ENCODE measurements at regions not wholly inside any gene's neighbourhood (a gene's known extent, or its start where the extent isn't known, plus 50 kb on each side); places are given as distances from the start of the nearest gene placed in this dataset.
"Not testable (repeated sequence)": the region's sequence is repeated elsewhere in the genome, so short reads cannot be mapped to it uniquely, and the experiment has no call there.

GRCh38 chr6:113205553-113205952 is 651.6 kb upstream of the MARCKS start:
- DNase-seq (ENCODE audit: low spot score): no peak

GRCh38 chr6:113208726-113209125 is 648.4 kb upstream of the MARCKS start:
- DNase-seq (ENCODE audit: low spot score): no peak

DNA sequence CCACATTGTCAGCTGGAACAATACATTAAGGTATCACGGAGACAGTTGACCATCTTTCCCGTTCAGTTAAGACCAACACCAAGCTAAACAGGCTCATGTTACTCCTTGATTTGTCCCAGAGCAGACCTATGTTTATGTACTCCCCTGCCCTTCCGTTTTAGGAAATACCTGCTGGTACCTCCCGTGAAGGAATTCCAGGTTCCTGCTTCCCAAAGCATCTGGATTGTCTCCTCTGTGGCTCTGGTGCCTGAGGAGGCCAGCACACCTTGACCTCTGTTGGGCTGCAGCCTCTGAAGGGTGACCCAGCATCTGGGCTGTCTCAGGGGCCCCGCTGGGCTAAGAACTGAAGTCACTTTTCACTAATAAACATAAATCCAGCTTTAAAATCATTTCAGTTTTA is 647.8 kb upstream of the MARCKS start:
- DNase-seq (ENCODE audit: low spot score): no peak

DNA sequence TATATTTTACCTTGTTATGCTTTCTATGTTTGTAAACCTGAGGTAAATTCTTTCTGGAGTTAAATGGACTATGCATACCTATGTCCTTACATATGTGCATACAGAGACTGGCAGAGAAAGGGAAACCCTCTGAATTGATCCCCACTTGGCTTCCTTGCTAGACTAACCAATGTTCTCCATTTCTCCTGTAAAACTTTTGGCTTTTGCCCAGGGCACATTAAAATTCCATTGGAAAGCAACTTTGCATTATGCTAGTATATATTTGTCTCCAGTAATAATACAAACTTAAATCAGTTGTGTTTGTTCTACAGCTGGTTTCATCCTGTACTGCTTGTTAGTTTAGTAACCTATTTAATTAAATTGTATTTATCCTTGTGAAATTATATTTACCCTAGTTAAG is 646.0 kb upstream of the MARCKS start:
- no peak for DNase-seq (ENCODE audit: low spot score)

DNA sequence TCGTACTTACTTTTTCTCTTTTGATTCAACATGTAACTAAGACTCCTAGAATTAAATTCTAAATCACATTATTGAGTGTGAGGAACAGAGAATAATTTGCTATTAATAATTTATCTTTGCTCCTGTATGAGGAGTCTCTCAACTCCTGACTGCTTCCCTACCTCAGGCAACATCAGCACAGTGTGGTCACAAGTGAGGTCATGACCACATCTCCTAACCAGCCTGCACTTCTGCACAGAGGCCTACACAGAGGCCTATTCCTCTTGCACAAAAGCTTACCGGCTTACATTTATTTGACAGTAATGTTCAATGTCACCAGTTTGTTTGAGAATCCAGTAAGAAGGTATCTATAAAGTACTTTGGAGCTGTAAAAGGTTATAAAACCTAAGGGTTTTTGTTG is 637.4 kb upstream of the MARCKS start:
- DNase-seq (ENCODE audit: low spot score): no peak

GRCh38 chr6:113220832-113221231 is 636.3 kb upstream of the MARCKS start:
- no peak for DNase-seq (ENCODE audit: low spot score)

GRCh38 chr6:113221850-113222249 is 635.3 kb upstream of the MARCKS start:
- DNase-seq (ENCODE audit: low spot score): no peak

- DNase-seq (ENCODE audit: low spot score): no peak
Measured at GRCh38 chr6:113246186-113246585, 611.0 kb upstream of the MARCKS start.

- DNase-seq (ENCODE audit: low spot score): no peak
Measured at GRCh38 chr6:113248532-113248931, 608.6 kb upstream of the MARCKS start.

- DNase-seq (ENCODE audit: low spot score): not testable (repeated sequence)
Measured at GRCh38 chr6:113254194-113254593, 603.0 kb upstream of the MARCKS start.

DNA sequence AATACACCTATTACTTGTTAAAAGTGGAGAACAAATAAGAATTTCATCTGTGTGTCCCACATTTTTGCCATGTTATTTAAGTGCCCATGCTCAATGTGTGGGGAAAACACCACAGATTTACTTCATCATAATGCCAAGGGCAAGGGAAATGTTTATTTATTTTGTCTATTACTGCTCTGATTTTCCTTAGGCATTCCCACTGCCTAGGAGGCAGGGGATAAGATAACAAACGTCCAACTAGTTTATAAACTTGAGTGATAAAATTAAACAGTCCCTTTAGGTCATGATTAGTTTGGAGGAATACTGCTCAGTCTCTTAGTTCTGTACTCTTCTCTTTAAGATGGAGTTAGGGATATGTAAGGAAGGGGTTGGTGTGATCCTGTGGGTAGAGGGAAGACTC is 598.4 kb upstream of the MARCKS start:
- no peak for DNase-seq (ENCODE audit: low spot score)

GRCh38 chr6:113271437-113271836 is 585.7 kb upstream of the MARCKS start:
- no peak for DNase-seq (ENCODE audit: low spot score)

- no peak for DNase-seq (ENCODE audit: low spot score)
Measured at GRCh38 chr6:113276601-113277000, 580.5 kb upstream of the MARCKS start.

- no peak for DNase-seq (ENCODE audit: low spot score)
Measured at GRCh38 chr6:113277111-113277510, 580.0 kb upstream of the MARCKS start.

DNA sequence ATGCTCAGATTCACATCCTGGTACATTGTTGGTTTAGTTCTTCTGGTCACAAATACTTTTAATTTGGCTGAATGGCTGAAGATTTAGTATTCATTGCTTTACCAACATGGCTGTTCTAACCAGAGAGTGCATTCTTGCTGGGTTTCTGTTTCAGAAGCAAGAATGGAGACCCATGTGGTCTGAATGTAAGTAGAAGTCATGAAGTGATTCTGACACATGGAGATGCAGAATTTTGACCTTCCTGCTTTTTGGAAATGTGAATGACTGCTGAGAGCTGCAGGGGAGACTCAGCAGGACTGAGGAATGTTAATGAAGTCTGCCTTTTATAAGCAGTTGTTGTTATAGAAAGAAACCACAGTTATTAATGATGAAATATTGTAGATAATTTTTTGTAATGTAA is 576.1 kb upstream of the MARCKS start:
- peak; percentile 15 for DNase-seq (ENCODE audit: low spot score)

DNA sequence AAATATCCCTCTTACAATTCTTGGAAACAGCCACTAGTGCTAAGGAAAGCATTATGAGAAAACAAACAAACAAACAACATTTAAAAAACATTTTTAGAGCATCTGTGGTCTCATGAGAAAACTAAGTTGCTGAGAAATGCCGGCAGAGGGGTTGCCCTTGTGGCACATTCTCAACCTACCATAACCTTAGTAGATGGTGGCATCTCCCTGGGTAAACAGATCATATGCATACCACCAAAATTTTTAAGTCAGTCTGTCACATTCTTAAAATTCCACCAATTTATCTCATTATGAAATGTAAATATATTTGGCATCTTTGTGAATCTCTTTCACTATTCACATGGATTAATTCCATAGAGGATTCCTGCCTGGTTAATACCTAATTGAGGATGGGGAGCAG is 575.7 kb upstream of the MARCKS start:
- DNase-seq (ENCODE audit: low spot score): no peak

- no peak for DNase-seq (ENCODE audit: low spot score)
Measured at GRCh38 chr6:113287396-113287795, 569.7 kb upstream of the MARCKS start.

GRCh38 chr6:113288409-113288808 is 568.7 kb upstream of the MARCKS start:
- no peak for DNase-seq (ENCODE audit: low spot score)

GRCh38 chr6:113289166-113289565 is 568.0 kb upstream of the MARCKS start:
- DNase-seq (ENCODE audit: low spot score): no peak

GRCh38 chr6:113290684-113291083 is 566.5 kb upstream of the MARCKS start:
- DNase-seq (ENCODE audit: low spot score): no peak

- no peak for DNase-seq (ENCODE audit: low spot score)
Measured at GRCh38 chr6:113291751-113292445, 565.2 kb upstream of the MARCKS start.

GRCh38 chr6:113292646-113293422 is 564.3 kb upstream of the MARCKS start:
- DNase-seq (ENCODE audit: low spot score): no peak

DNA sequence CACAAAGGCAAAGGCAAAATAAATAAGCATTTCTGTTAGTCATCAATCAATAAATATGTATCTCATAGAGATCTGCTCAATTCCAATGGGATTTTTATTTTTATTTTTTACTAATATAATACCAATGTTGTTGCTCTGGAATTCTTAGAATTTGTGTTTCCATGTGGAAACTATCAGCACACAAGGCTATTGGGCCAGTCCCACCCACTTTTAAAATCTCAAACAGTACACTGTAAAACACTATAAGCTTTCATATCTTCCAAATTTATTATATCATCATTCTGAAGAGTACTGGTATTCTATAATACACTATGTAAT is 563.8 kb upstream of the MARCKS start:
- DNase-seq (ENCODE audit: low spot score): no peak

GRCh38 chr6:113299531-113299930 is 557.6 kb upstream of the MARCKS start:
- DNase-seq (ENCODE audit: low spot score): no peak

All from hepatic stellate cell (primary cell).